Activated T-helper 9 cell treated with anti-CD3 and anti-CD28 coated beads, Interleukin-2, amount 50 U/mL, for 16 hours (primary cell): ENCODE measurements at regions not wholly inside any gene's neighbourhood (a gene's known extent, or its start where the extent isn't known, plus 50 kb on each side); places are given as distances from the start of the nearest gene placed in this dataset.

Source experiments
- DNase-seq: peaks from one replicate; pipeline ENCODE4 v3.0.0-alpha.2; 2020; ENCODE audit warnings: low read depth

DNA sequence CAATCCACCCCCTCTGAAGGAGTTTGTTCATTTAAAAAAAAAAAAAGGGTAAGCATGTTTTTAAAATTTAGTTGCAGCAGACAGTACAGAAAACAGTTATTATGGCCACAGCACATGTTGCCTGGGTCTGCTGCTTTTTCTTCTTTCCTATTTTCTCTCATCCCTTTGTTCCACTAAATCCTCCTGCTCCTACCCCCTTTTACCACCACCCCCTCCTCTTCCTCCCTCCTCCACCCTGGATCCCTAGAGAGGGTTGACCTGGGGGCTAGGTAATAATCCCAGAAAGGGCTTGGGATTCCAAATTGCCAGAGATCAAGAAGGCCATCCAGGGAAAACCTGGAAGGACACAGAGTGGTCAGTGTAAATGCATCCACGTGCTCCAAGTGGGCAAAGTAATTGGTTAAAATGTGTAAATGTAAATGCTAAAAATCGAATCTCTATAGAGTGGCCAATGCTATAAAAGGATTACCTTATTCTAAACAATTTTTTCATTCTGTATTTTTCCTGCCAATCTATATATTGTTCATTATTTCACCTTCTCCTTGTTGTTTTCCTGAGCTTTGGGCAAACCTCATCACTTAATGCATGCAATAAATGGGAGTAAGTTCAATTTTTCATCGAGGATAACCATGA is 89.0 kb upstream of the PIK3CG start:
- DNase-seq = no peak

DNA sequence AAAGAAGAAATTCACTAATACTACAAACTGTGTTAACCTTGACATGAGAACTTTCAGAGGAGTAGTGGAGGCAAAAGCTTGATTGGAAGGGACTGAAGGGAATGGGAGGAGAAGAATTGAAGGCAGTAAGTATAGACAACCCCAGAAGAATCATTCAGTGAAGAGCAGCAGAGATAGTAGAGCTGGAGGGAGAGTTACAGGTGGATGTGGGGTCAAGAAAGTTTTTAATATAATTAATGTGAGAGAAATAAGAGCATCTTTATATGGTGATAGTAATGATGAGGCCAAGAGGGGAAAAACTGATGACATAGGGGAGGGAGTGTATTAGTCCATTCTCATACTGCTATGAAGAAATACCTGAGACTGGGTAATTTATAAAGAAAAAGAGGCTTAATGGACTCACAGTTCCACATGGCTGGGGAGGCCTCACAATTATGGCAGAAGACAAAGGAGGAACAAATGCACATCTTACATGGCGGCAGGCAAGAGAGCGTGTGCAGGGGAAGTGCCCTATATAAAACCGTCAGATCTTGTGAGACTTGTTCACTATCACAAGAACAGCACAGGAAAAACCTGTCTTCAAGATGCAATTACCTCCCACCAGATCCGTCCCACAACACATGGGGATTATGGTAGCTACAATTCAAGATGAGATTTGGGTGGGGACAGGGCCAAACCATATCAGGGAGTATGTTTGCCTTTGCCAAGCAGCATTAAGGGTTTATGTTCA is 88.3 kb upstream of the PIK3CG start:
- no peak for DNase-seq

DNA sequence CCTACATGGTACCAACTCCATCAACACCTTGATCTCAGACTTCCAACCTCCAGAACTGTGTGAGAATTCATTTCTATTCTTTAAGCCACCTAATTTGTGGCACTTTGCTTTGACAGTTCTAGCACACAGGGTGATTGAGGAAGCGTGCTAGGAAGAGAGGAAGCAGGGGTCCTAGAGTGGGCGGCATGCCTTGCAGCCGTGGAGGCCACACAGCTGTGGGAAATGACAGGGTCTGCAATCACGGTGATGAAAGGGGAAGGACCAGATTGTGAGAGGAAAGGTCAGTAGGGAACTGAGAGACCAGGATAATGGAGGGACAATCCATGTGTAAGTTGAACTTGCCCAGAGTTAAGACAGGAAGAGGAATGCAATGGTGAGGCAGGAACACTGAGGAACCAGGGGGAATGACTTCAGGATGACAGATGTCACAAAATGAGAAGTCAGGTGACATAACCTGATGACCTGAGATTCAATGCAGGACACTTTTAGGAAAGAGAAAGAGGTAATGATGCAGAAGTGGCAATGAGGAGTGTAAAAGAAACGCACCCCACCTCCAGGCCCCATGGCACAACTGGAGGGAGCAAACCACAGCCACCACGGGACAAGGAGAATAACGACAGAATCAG is 87.3 kb upstream of the PIK3CG start:
- no peak for DNase-seq

DNA sequence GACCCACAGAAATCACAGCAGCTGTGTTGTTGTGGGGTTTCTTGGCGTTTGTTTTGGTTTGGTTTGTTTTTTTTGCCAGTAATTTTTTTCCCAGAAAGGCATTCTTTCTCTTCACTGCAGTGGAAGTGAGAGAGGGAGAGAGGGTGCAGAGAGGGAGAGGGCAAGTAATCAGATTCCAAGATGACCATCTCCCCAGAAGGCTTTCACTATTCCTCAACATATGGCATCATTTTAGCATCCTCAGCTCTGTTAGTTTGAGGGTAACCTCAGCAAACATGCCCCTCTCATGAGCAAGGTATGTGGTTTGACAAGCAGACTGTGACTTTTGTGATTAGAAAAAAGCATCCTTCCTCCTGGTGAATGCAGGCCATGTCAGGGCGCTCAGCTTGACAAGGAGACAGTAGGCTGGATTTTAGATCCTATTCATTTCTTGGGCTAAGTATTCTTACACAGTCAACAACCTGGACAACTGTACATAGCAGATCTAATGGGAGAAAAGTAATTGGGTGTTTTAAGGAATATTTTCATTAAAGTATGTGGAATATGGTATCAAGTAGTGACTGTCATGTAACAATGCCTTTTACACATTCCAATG is 86.3 kb upstream of the PIK3CG start:
- DNase-seq = no peak

DNA sequence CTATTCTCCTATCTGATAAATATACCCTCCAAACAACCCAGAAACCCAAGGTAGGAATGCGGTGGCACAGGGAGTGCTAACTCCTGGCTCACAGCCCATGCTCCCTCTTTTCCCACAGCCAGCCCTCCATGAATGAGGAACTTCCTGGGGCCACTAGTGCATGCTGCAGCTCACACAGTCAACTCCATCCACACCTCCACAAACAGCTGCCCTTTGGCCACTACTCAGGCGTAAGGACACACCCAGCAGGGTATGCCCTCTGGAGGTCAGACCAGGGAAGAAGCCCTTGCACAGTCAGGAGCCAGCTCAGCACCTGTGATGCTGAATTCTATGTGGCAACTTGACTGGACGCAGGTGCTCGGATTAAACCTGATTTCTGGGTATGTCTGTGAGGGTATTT is 85.2 kb upstream of the PIK3CG start:
- no peak for DNase-seq

DNA sequence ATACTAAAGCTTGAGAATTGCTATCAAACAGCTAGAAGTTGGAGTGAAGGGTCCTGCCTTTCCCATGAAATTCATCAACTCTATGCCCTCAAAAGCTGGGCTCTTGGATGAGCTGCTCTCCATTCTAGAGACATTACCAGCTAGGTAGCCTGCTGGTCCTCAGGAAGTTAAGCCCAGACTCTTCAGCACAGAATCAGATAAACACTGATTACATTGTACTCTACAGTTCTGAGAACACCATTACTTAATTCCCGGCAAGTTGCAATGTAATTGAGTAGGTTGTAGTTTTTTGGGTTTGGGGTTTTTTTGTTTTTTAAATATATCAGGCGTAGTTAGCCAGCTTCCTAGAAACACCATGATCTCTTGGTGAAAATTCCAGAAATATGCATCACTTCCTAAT is 84.1 kb upstream of the PIK3CG start:
- no peak for DNase-seq

DNA sequence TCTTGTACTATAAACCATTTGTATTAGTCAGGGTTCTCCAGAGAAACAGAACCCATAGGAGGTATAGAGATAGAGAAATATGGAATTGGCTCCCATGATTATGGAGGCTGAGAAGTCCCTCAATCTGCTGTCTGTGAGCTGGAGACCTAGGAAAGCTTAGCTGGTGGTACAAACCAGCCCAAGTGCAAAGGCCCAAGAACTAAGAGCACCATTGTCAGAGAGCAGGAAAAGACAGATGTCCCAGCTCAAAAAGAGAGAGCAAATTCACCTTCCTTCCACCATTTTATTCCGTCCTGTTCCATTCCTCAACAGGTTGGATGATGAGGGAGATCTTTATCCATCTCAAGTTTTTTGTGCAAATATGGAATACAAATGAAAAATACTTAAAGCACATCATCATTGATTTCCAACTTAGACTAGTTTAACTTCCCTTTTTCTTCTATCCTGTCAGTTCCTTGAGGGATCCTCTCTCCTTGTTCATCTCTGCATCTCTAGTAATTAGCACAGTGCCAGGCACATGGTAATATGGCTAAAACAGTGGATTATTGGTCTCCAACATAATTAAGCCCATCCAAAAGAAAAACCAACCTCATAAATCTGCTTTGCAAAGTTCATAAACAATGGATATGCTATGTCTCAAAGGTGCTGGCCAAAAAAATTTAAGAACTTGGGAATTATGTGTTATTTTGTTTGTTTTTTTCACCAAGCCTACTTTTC is 83.1 kb upstream of the PIK3CG start:
- no peak for DNase-seq

DNA sequence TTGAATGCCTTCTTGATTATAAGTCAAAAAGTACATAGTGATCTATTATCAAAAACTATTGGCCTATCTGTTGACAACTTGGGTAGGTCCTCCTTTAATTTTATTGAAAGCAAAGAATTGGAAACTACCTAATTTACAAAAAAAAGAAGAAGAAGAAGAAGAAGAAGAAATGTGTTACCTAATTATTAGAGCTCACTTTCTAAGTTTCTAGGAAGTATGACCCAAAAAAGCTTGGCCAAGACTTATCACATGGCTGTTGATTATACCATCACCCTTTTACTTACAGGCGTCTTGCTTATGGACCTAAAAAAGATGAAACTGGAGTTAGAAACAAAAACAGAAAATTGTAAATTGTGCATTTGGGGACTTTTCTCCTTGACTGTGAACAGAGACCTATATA is 81.8 kb upstream of the PIK3CG start:
- DNase-seq = no peak

DNA sequence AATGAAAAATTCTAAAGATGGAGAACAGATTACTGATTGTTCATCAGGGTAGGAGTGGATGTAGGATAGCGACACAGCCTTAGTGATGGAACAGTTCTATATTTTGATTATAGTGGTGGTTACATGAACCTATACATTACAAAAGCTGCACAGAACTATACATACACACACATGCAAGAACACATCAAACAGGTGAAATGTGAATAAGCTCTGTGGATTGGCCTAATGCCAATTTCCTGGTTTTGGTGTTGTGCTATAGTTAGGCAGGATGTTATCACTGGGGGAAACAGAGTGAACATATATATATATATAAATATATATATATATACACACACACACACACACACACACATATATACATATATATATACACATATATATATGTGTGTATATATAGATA is 76.4 kb upstream of the PIK3CG start:
- no peak for DNase-seq

DNA sequence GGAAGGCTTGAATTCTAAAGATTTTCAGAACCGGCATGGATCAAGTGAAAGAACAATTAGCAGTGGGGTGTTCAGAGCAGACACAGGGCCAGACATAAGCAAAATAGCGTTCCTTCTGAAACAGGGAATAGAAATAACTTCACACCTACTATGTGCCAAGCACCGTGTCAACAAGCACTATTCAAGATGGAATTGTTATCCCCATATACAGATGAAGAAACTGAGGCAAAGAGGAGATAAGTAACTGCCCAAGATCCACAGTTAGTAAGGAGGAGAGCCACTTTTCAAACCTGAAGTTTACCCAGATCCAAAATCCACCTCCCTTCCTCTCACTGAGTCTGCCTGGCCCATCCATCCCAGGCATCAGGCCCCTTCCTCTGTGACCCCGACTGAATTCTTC is 73.6 kb upstream of the PIK3CG start:
- DNase-seq = no peak

DNA sequence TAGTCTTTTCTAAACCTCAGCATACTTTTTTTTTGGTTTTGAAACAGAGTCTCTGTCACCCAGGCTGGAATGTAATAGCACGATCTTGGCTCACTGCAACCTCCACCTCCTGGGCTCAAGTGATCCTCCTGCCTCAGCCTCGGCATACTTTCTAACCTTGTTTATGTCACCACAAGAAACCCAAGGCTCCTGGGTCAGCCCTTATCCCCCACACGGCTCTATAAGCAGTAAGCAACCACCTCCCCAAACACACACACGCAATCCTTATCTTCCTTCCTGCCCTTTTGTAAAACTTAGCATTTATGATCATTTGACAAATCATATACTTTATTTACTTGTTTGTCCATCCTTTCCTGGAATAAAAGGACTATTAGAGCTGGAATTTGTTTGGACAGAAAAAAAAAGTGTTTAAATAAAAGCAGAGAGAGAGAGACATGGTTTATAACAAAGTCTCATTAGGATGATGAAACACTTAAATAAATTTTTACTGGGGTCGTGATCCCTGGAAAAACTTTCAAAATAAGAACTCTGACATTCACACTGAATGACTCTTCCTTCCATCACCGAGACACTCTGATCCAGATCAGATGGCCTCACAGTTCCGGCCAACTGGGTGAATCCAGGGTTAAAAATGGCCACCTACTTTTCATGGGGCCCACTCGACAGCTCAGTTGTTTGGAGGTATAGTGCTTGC is 72.7 kb upstream of the PIK3CG start:
- no peak for DNase-seq

DNA sequence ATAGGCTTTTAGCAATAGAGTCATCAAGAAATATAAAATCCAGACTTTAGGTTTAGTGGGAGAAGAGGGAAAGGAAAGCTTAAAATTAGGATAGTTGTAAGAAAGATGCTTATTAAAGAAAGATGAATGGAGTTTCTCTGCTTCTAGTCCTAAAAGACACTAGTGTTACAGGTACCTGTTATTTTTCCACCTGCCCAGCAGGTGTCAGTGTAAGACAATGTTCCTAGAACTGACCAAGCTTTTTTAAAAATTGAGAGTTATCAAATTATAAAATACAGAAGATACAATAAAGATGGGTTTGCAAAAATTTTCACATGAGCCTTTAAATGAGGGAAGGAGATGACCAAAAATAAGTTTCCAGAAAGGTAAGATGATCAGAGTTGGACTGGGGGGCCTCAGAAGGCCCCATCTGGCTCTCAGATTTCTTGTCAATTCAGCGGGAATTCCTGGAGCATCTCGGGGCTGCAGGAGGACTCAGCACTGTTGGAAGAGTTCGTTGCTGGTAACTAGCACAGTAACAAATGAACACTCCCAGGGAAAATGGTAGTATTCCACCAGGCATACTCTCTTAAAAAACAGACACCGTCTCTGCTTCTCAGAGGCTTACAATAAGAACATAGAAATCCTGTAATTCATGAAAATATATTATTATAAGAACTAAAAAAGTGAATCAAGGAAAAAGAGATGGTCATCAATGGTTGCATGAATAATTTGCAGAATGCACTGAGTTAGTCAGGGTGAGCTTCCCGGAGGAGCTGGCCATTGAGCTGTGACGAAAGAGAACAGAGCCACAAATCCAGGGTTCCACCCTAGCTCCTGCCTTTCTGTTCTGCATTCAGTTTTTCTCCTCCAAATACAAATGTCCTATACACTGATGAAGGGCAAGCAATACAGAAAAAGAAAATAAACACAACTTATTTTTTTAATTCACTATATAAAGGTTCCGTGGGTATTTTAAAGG is 71.8 kb upstream of the PIK3CG start:
- DNase-seq = no peak

DNA sequence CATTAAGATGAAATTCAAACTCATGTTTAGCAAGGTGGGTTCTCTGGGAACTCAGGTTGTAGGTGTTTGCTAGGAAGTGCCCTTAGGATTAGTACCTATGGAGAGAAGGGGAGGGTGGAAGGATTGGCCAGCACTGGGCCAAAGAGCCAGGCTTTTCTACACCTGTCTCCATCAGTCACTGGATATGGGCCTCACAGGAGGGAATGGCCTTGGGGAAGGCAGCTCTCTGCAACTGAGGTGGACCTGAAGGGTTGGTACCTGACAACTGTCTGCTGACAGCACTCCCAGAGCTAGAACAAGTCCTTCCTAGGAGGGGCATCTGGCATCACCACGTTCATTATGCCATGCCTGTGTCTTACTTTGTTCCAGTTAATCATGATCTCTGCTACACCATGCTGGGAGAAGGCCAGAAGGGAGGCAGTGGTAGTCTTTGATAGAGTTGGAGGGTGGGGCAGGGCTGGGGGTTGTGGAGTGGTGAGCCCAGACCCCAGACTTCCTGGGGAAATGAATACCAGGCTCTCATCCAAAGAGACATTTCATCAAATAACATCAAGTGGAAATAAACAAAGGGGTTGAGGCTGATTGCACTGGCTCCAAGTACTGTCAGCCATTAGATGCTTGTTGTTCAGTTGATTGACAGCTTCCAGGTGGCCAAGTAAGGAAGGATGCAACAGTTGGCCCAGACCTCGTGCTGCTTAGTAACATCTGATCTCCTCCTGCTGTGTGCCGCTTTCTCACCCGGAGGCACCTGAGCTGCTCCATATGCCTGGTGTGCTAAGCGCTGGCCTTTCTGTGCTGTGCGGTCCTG is 70.6 kb upstream of the PIK3CG start:
- DNase-seq = no peak

DNA sequence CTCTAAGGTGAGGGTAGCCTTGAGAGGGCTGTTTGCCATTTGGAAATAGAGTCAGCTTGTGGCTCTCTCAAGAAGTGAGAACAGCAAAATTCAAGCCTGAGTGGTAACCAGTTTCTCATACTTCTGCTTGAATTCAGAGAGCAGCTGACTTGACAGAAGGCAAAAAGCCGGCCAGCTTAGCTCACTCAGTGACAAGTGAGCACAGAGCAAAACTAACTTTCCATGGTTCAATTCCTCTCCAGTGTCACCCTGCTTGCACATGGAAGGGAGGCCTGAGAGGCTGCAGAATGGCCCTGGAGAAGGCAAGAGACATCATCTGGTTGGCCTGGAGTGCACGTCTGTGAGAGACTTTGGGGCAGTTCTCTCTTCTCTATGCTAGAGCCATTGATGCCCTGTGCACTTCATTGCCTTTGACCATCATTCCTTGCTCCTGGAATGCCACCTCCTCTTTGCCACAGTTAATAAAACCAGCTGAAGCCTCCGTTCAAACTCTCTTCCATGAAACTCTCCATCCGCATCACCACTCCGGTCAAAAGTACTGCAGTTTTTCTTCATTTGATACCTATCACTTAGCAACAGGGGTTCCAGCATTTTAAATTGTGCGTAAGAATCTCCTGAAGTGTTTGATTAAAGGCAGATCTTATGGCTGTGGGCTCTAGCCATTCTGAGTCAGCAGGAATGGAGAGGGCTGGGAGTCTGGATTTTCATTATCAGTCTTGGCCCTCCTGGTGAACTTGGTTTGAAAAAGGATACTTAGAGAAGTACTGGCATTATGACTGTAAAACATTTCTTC is 69.8 kb upstream of the PIK3CG start:
- no peak for DNase-seq

DNA sequence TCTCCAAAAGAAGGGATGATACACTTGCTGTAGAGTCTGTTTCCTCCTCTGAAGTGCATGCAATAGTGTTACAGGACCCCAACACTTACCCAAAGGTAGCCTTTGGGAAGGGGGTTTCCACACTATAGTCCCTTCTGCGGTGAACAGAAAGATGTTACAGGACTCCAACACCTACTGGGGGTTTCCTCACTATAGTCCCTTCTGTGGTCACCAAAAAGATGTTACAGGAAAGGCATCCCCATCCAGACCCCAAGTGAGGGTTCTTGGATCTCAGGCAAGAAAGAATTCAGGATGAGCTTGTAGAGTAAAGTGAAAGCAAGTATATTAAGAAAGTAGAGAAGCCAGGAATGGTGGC is 69.2 kb upstream of the PIK3CG start:
- no peak for DNase-seq

DNA sequence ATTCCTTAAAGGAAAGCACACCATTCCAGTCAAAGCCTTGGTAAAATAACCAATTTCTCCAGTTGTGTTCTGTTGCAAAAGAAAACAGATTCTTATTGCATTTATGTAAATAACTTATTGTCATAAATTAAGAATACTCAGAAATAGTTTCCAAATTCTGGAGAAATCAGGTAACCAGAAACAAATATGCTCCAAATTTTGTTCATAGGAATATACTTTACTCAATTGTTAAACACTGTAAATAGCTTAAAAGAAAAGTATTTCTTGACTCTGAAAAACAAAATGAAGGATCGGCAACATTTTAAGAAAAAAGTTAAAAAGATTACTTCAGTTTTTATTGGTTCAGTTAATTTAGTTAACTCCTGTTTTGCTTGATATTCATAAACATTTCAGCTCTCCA is 67.1 kb upstream of the PIK3CG start:
- no peak for DNase-seq

DNA sequence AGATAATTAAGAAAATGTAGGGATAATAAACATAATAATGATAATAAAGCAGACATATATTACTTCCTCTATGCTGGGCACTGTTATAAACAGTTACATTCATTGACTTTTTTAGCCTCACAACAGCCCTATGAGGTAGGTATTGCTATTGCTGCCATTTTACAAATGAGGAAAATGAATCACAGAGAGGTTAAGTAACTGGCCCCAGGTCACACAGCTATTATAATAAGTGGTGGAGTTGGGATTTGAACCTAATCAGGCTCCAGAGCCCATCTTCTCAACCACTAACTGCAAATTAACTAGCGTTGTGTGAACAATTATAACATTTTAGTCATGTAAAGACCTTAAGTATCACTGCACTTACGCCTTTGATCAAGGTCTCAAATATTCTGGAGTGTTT is 62.5 kb upstream of the PIK3CG start:
- DNase-seq = no peak

DNA sequence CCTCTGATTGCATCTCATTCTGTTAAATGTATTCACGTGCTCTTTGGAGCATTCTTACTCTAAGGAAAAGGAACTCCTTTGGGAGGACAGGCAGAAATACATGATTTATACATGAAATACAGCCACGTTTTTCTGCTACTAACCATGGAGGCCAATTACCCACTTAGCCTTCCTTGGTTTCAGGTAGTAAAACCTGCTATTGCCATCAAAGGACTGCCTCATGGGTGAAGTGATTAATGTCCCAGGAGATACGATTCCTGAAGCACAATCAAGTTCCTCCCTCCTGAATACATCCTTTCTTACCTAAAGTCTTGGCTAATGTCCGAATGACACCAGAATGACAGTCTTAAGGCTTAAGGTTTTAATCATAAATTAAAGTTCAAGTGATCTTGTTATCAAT is 58.5 kb upstream of the PIK3CG start:
- no peak for DNase-seq

DNA sequence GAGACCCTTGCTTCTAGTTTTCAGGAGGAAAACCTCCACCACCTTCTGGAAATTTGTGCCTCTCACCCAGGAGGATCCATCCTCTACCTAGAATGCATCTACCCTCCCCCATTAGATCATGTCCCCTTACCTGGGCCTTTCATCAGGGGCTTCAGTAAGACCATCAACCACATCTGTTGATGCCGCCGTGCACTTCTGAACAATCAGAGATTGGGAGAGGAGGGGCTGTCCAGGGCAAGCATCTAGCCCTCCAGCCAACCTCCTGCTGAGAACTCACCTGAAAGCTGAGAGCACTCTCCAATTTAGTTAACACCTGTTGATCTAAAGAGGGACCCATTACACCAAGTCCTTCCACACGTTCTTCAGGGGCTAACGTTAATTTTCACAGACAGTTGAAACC is 57.6 kb upstream of the PIK3CG start:
- DNase-seq = no peak
